Stimulated activated CD8-positive, alpha-beta memory T cell treated with anti-CD3 and anti-CD28 coated beads, Interleukin-7, amount 100 ng/mL, for 24 hours (primary cell): ENCODE measurements at regions not wholly inside any gene's neighbourhood (a gene's known extent, or its start where the extent isn't known, plus 50 kb on each side); places are given as distances from the start of the nearest gene placed in this dataset.

Experiments
- DNase-seq: peaks from one replicate; pipeline ENCODE4 v3.0.0-alpha.2; 2020; ENCODE audit warnings: low read depth

- no peak for DNase-seq
Measured at GRCh38 chr20:63100926-63101699, 94.3 kb upstream of the BHLHE23 start.

- no peak for DNase-seq
Measured at GRCh38 chr20:63100174-63100925, 93.6 kb upstream of the BHLHE23 start.

- no peak for DNase-seq
Measured at GRCh38 chr20:63099456-63100173, 92.9 kb upstream of the BHLHE23 start.

GRCh38 chr20:63098195-63098810, 91.5 kb upstream of the BHLHE23 start:
- no peak for DNase-seq

- no peak for DNase-seq
Measured at GRCh38 chr20:63097336-63097831, 90.6 kb upstream of the BHLHE23 start.

- no peak for DNase-seq
Measured at GRCh38 chr20:63096681-63097335, 90.0 kb upstream of the BHLHE23 start.

- no peak for DNase-seq
Measured at GRCh38 chr20:63095718-63096654, 89.2 kb upstream of the BHLHE23 start.

GRCh38 chr20:63094767-63095499, 88.2 kb upstream of the BHLHE23 start:
- DNase-seq, result no peak

GRCh38 chr20:63093966-63094766, 87.4 kb upstream of the BHLHE23 start:
- DNase-seq, result no peak

- no peak for DNase-seq
Measured at GRCh38 chr20:63092660-63093215, 86.0 kb upstream of the BHLHE23 start.

- no peak for DNase-seq
Measured at GRCh38 chr20:63091901-63092659, 85.3 kb upstream of the BHLHE23 start.

- no peak for DNase-seq
Measured at GRCh38 chr20:63090682-63091571, 84.2 kb upstream of the BHLHE23 start.

- no peak for DNase-seq
Measured at GRCh38 chr20:63090052-63090451, 83.3 kb upstream of the BHLHE23 start.

- no peak for DNase-seq
Measured at GRCh38 chr20:63089051-63089907, 82.5 kb upstream of the BHLHE23 start.

- no peak for DNase-seq
Measured at GRCh38 chr20:63087872-63088680, 81.3 kb upstream of the BHLHE23 start.
